ENCODE measurements at regions not wholly inside any gene's neighbourhood (a gene's known extent, or its start where the extent isn't known, plus 50 kb on each side); places are given as distances from the start of the nearest gene placed in this dataset.
A peak's percentile ranks its signal among the peaks of the same experiment; 100 is the strongest.

DNA sequence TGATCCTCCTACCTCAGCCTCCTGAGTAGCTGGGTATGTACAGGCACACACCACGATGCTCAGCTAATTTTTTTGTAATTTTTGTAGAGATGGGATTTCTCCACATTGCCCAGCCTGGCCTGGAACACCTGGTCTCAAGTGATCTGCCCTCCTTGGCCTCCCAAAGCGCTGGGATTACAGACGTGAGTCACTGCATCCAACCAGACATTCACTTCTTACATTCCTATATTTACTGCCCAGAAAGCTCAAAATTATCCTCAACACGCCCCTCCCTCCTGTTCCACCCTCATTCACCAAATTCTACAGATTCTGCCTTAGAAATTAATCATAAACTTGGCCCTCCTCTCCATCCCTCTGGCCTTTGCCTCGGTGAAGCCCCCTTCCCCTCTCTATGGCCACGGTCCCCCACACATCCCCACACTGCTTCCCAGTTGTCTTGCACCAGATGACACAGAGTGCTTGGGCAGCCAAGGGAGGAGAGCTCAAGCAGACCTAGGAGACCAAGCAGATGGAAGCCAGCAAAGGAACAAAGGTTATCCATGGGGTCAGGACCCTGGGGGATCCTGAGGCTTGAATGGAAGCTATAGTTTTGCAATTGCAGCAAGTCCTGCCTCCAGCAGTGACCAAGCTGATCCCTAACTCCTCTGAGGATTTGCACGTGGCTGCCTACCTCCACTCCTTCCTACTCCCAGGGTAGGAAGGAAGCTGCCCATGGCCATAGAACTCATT is 213.2 kb upstream of the FOXN3 start:
- no peak overlapping the region for H2AFZ ChIP-seq
- H3K79me2 ChIP-seq: no peaks in the 10 kb centered on the region
- H3K4me3 ChIP-seq (ENCODE audit: low read depth, low read length): no peak overlapping the region
- no peak for TF ChIP-seq CTCF (IDR thresholded peaks at IDR 0.05)
- H3K4me2 ChIP-seq (ENCODE audit: low read length): no peak overlapping the region
- peaks cover 15% of the 10 kb centered on the region for H3K4me1 ChIP-seq
- no peaks in the 10 kb centered on the region for H3K27me3 ChIP-seq (ENCODE audit: control insufficient read depth, insufficient read depth, low read length)
- no peak overlapping the region for H3K27ac ChIP-seq
- H3K36me3 ChIP-seq (ENCODE audit: control insufficient read depth, insufficient read depth, low read length): no peaks in the 10 kb centered on the region
- H3K9me3 ChIP-seq (ENCODE audit: control insufficient read depth, low read length): no peaks in the 10 kb centered on the region
- no peak overlapping the region for H3K9ac ChIP-seq

- Histone ChIP-seq H3K4me2 (ENCODE audit: low read length) (no peak overlapping the region), H3K4me3 (ENCODE audit: low read depth, low read length) (no peak overlapping the region), H3K9ac (no peak overlapping the region), H3K27ac (no peak overlapping the region), H3K36me3 (ENCODE audit: control insufficient read depth, insufficient read depth, low read length) (no peaks in the 10 kb centered on the region), H2AFZ (no peak overlapping the region), H3K27me3 (ENCODE audit: control insufficient read depth, insufficient read depth, low read length) (no peaks in the 10 kb centered on the region), H3K79me2 (no peaks in the 10 kb centered on the region), H3K4me1 (peaks cover 15% of the 10 kb centered on the region), H3K9me3 (ENCODE audit: control insufficient read depth, low read length) (no peaks in the 10 kb centered on the region)
- TF ChIP-seq CTCF (IDR thresholded peaks at IDR 0.05): no peak
These were observed 212.3 kb upstream of the FOXN3 start for GRCh38 chr14:89629383-89629782.

DNA sequence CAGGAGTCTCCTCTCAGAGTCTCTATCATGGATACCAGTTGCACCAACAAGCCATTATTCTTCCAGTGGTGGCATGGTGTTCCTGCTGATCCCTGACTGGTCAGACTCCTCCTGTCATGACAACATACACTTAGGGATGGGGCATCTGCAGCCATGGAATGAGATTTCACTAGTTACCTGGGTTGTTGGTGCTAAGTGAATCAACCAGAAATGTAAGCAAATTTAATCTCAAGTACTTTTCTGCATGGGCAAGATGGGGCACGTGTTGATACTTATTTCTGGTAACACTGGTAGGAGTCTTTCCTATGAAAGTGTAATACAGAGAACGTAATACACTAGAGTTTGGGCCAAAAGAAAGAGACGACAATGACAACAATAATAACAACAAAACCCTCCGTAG is 211.5 kb upstream of the FOXN3 start:
- H3K4me3 ChIP-seq (ENCODE audit: low read depth, low read length): no peak overlapping the region
- H3K27ac ChIP-seq: no peak overlapping the region
- H3K36me3 ChIP-seq (ENCODE audit: control insufficient read depth, insufficient read depth, low read length): no peaks in the 10 kb centered on the region
- no peaks in the 10 kb centered on the region for H3K9me3 ChIP-seq (ENCODE audit: control insufficient read depth, low read length)
- no peaks in the 10 kb centered on the region for H3K79me2 ChIP-seq
- no peak overlapping the region for H3K4me2 ChIP-seq (ENCODE audit: low read length)
- no peak for TF ChIP-seq CTCF (IDR thresholded peaks at IDR 0.05)
- H3K27me3 ChIP-seq (ENCODE audit: control insufficient read depth, insufficient read depth, low read length): no peaks in the 10 kb centered on the region
- H3K9ac ChIP-seq: no peak overlapping the region
- H3K4me1 ChIP-seq: peaks cover 15% of the 10 kb centered on the region
- H2AFZ ChIP-seq: peak overlapping the region; percentile 26

GRCh38 chr14:89626233-89626806 is 209.3 kb upstream of the FOXN3 start:
- H3K9me3 ChIP-seq (ENCODE audit: control insufficient read depth, low read length): no peaks in the 10 kb centered on the region
- no peaks in the 10 kb centered on the region for H3K36me3 ChIP-seq (ENCODE audit: control insufficient read depth, insufficient read depth, low read length)
- H3K79me2 ChIP-seq: no peaks in the 10 kb centered on the region
- peak overlapping the region; percentile 62 for H3K4me2 ChIP-seq (ENCODE audit: low read length)
- H3K9ac ChIP-seq: no peak overlapping the region
- peaks cover 20% of the 10 kb centered on the region for H3K4me1 ChIP-seq
- no peaks in the 10 kb centered on the region for H3K27me3 ChIP-seq (ENCODE audit: control insufficient read depth, insufficient read depth, low read length)
- TF ChIP-seq CTCF (IDR thresholded peaks at IDR 0.05): no peak
- H3K27ac ChIP-seq: no peak overlapping the region
- H3K4me3 ChIP-seq (ENCODE audit: low read depth, low read length): no peak overlapping the region
- H2AFZ ChIP-seq: no peak overlapping the region
